ENCODE measurements at regions not wholly inside any gene's neighbourhood (a gene's known extent, or its start where the extent isn't known, plus 50 kb on each side); places are given as distances from the start of the nearest gene placed in this dataset.

DNA sequence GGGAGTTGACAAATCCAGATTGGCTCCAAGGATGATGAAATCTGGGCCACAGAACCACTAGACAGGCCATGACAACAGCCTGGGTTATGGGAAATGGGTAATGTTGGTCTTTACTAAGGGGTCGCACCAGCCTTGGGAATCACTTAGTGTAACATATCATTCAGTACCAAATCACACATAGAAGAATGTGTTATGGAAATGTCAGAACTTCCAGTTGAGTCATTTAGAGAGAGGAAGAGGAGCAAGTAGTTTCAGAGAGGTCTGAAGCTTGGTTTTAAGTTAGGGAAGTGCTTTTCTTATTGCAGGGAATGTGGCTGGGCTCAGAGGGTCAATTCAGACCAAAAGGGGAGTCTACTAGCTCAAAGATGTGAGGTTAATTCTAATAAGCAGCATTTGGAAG is 241.6 kb upstream of the ZPLD1 start:
- Mint-ChIP-seq H3K9me3 (ENCODE audit: unreplicated experiment) (no peaks in the 10 kb centered on the region), H3K27ac (ENCODE audit: unreplicated experiment) (no peak overlapping the region)

DNA sequence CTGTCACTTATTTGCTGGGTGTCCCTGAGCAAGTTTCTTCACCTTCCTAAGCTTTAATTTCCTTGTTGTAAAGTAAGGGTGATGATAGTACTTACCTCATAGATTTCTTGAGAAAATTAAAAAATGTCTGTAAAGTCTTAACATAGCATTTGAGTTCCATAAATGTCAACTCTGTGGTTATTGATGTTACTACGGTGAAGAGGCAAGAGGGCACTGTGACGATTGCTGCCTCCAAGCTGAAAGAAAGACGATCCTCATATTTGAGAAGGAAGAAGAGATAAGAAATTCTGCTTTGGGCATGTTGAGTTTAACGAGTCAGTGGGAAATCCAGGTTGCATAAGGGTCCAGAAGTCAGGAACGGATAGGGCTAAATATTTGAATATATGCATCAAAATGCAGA is 240.8 kb upstream of the ZPLD1 start:
- Mint-ChIP-seq H3K4me3 (ENCODE audit: unreplicated experiment) (no peak overlapping the region), H3K27ac (ENCODE audit: unreplicated experiment) (no peak overlapping the region), H3K4me1 (ENCODE audit: low read depth, unreplicated experiment) (no peaks in the 10 kb centered on the region), H3K27me3 (ENCODE audit: unreplicated experiment) (no peaks in the 10 kb centered on the region), H3K9me3 (ENCODE audit: unreplicated experiment) (no peaks in the 10 kb centered on the region), H3K36me3 (ENCODE audit: unreplicated experiment) (no peaks in the 10 kb centered on the region)
- DNase-seq: no peak
- TF ChIP-seq, protein P1, sequence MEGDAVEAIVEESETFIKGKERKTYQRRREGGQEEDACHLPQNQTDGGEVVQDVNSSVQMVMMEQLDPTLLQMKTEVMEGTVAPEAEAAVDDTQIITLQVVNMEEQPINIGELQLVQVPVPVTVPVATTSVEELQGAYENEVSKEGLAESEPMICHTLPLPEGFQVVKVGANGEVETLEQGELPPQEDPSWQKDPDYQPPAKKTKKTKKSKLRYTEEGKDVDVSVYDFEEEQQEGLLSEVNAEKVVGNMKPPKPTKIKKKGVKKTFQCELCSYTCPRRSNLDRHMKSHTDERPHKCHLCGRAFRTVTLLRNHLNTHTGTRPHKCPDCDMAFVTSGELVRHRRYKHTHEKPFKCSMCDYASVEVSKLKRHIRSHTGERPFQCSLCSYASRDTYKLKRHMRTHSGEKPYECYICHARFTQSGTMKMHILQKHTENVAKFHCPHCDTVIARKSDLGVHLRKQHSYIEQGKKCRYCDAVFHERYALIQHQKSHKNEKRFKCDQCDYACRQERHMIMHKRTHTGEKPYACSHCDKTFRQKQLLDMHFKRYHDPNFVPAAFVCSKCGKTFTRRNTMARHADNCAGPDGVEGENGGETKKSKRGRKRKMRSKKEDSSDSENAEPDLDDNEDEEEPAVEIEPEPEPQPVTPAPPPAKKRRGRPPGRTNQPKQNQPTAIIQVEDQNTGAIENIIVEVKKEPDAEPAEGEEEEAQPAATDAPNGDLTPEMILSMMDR (IDR thresholded peaks at IDR 0.05; ENCODE audit: partially characterized antibody, unreplicated experiment): no peak

More for the DNA sequence above, 241.6 kb upstream of the ZPLD1 start:
- no peak for DNase-seq
- TF ChIP-seq, protein P1 (IDR thresholded peaks at IDR 0.05; ENCODE audit: partially characterized antibody, unreplicated experiment): no peak
- H3K4me3 Mint-ChIP-seq (ENCODE audit: unreplicated experiment): no peak overlapping the region
- no peaks in the 10 kb centered on the region for H3K27me3 Mint-ChIP-seq (ENCODE audit: unreplicated experiment)
- H3K36me3 Mint-ChIP-seq (ENCODE audit: unreplicated experiment): no peaks in the 10 kb centered on the region
- H3K4me1 Mint-ChIP-seq (ENCODE audit: low read depth, unreplicated experiment): no peaks in the 10 kb centered on the region

DNA sequence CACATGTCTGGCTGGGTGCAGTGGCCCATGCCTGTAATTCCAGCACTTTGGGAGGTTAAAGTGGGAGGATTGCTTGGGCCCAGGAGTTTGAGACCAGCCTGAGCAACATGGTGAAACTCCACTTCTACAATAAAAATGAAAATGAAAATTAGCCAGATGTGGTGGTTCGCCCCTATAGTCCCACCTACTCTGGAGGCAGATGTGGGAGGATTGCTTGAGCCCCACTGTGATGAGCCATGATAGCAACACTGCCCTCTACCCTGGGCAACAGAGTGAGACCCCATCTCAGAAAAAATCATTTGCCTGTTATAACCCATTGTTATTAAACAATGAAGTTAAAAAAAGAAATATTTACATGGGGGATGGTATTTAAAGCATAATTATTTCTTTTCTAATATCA is 240.1 kb upstream of the ZPLD1 start:
- TF ChIP-seq, protein P1 (IDR thresholded peaks at IDR 0.05; ENCODE audit: partially characterized antibody, unreplicated experiment): no peak
- Mint-ChIP-seq H3K27ac (ENCODE audit: unreplicated experiment) (no peak overlapping the region), H3K4me1 (ENCODE audit: low read depth, unreplicated experiment) (no peaks in the 10 kb centered on the region), H3K27me3 (ENCODE audit: unreplicated experiment) (no peaks in the 10 kb centered on the region), H3K9me3 (ENCODE audit: unreplicated experiment) (no peaks in the 10 kb centered on the region), H3K36me3 (ENCODE audit: unreplicated experiment) (no peaks in the 10 kb centered on the region), H3K4me3 (ENCODE audit: unreplicated experiment) (no peak overlapping the region)
- DNase-seq: no peak

DNA sequence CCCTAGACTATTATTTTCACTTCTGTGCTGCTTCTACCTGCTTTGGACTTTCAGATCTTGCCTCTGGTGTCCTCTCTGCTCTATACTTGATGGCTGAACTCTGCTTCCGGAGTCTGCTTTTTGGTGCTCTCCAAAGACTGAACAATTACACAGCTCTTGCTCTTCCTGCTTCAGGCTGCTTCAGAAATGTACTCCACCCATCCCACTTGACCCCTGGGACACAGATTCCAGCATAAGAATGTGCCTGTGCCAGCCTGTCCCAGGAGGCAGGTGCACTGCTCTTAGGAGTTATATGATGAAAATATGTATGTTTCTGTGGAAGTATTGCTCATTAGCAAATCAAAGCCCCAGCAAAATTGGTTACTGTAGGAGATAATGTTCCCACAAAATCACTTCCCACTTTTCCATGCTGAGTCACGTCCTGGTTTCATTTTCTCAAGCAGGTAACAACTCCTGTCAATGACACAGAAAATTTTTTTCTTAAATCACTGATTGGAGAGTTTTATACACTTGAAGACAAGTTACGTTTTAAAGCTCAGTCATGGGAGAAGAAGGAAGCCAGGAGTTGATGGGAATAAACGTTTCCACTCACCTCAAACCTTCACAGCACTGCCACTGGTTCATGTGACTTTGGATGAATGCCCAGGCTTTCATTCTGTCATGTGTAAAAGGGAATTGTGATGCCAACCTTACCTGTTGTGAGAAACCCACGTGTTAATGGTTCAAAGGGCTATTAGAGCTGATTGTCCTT is 239.4 kb upstream of the ZPLD1 start:
- TF ChIP-seq, protein P1 (IDR thresholded peaks at IDR 0.05; ENCODE audit: partially characterized antibody, unreplicated experiment): no peak
- no peak overlapping the region for H3K4me3 Mint-ChIP-seq (ENCODE audit: unreplicated experiment)
- no peak overlapping the region for H3K27ac Mint-ChIP-seq (ENCODE audit: unreplicated experiment)

DNA sequence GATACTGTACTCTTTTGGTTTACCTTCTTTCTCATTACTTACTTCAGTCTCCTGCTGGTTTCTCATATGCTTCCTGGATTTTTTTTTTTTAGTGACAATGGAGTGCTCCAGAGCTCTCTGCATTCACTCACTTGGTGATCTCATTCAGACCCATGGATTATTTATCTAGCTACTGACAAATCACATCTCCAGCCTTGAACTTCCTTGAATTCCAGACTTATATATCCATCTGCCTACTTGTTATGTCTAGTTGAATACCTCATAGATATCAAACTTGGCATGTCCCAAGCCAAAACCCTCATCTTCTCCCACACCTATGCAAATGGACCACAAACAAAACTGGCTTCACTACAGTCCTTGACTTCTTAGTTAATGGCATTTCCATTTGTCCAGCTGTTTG is 234.7 kb upstream of the ZPLD1 start:
- H3K27ac Mint-ChIP-seq (ENCODE audit: unreplicated experiment): no peak overlapping the region
- no peaks in the 10 kb centered on the region for H3K4me1 Mint-ChIP-seq (ENCODE audit: low read depth, unreplicated experiment)
- no peaks in the 10 kb centered on the region for H3K27me3 Mint-ChIP-seq (ENCODE audit: unreplicated experiment)
- TF ChIP-seq, protein P1 (IDR thresholded peaks at IDR 0.05; ENCODE audit: partially characterized antibody, unreplicated experiment): no peak
- H3K4me3 Mint-ChIP-seq (ENCODE audit: unreplicated experiment): no peak overlapping the region
- no peaks in the 10 kb centered on the region for H3K36me3 Mint-ChIP-seq (ENCODE audit: unreplicated experiment)
- no peak for DNase-seq
- H3K9me3 Mint-ChIP-seq (ENCODE audit: unreplicated experiment): no peaks in the 10 kb centered on the region

More for the DNA sequence above, 239.4 kb upstream of the ZPLD1 start:
- DNase-seq: no peak
- no peaks in the 10 kb centered on the region for H3K4me1 Mint-ChIP-seq (ENCODE audit: low read depth, unreplicated experiment)
- H3K27me3 Mint-ChIP-seq (ENCODE audit: unreplicated experiment): no peaks in the 10 kb centered on the region
- H3K9me3 Mint-ChIP-seq (ENCODE audit: unreplicated experiment): no peaks in the 10 kb centered on the region
- no peaks in the 10 kb centered on the region for H3K36me3 Mint-ChIP-seq (ENCODE audit: unreplicated experiment)
